ENCODE measurements at regions not wholly inside any gene's neighbourhood (a gene's known extent, or its start where the extent isn't known, plus 50 kb on each side); places are given as distances from the start of the nearest gene placed in this dataset.

- Histone ChIP-seq H3K4me1 (replicated peaks in 1 of 2) (no peaks in the 10 kb centered on the region), H3K4me3 (no peak overlapping the region), H3K27ac (no peak overlapping the region)
- in situ Hi-C loops (cut with MboI; ENCODE audit: low pct_unique_long_range_greater_than_20kb in 2 of 9, low sequenced_read_pairs in 9 of 9, unreplicated experiment in 9 of 9) = no loop called here
- WGBS, 10 experiments = 0 to 72% (median 40%) methylated on average over 1 to 5 of the region's 7 CpGs; no CpG with 5 or more reads in 7 of the 10 experiments
- peak in 1 of 8 experiments; percentile 55 for ATAC-seq (replicated peaks in 6 of 8)
Observed at GRCh38 chr2:120496235-120496634, 150.3 kb downstream of the INHBB start.

DNA sequence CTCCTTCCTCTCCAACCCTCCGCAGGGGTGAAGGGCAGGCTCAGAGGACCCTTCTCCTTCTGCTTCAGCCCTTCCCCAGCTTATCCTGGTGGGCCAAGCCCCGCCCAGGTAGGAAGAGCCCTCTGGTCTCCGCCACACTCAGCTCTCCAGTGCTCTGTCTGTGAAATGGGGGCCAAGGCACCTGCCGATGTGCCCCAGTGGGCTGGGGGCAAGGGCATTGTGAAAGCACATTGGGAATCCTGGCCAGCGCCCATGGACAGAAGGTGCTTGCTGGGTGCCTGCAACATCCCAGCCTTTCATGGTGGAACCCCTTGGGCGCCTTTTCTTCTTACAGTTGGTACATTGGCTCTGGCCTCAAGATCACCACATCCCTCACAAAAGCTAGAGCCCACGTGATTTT lies 150.8 kb downstream of the INHBB start:
- Histone ChIP-seq H3K4me1 (replicated peaks in 1 of 2) (no peaks in the 10 kb centered on the region), H3K27ac (no peak overlapping the region), H3K4me3 (no peak overlapping the region)
- ATAC-seq (replicated peaks in 6 of 8) = no peak
- in situ Hi-C loops (cut with MboI; ENCODE audit: low pct_unique_long_range_greater_than_20kb in 2 of 9, low sequenced_read_pairs in 9 of 9, unreplicated experiment in 9 of 9) = no loop called here
- 100% methylated on average over 1 of the region's 7 CpGs; no CpG with 5 or more reads in 9 of the 10 experiments for WGBS, 10 experiments

DNA sequence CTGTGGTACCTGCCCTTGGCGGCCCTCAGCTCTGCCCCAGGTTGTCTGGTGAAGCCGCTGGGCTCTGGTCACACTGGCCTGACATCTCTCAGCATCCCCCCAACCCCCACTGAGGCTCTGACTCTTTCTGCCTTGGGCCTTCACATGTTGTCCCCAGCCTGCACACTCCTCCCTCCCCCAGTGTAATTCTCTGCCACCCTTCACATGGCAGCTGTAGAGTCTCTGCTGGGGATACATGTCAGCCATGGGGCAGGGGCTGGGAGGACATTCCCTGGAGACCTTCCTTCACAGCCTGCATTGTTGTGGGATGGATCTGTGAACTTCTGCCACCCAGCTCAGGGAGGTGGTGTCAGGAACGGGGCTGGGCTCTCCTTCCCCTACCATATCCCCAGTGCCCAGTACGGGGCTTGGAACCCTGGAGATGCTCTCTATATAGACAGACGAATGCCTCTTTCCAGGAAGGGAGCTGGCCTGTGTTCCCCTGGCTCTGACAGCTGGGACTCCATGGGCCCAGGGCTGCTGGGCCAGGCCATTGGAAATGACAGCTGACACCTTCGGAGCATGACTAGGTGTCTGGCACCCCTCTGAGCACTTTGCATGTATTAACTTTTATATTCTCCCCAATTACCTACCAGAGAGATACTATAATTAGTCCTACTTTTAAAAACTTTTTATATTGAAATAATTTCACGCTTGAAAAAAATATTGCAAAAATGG lies 151.5 kb downstream of the INHBB start:
- 20 to 100% (median 80%) methylated on average over 1 to 3 of the region's 7 CpGs; no CpG with 5 or more reads in 1 of the 10 experiments for WGBS, 10 experiments
- H3K27ac ChIP-seq = no peak overlapping the region
- ATAC-seq (replicated peaks in 6 of 8) = no peak
- in situ Hi-C loops (cut with MboI; ENCODE audit: low pct_unique_long_range_greater_than_20kb in 2 of 9, low sequenced_read_pairs in 9 of 9, unreplicated experiment in 9 of 9) = no loop called here
- H3K4me1 ChIP-seq (replicated peaks in 1 of 2) = no peaks in the 10 kb centered on the region
- H3K4me3 ChIP-seq = no peak overlapping the region

GRCh38 chr2:120498121-120498520 lies 152.2 kb downstream of the INHBB start:
- no peak overlapping the region for H3K4me3 ChIP-seq
- no peak overlapping the region for H3K27ac ChIP-seq
- no peak for ATAC-seq (replicated peaks in 6 of 8)
- 30 to 100% (median 96%) methylated on average over 1 to 2 of the region's 3 CpGs; no CpG with 5 or more reads in 1 of the 10 experiments for WGBS, 10 experiments
- peaks cover 0 to under 1% of the 10 kb centered on the region in 2 donors for H3K4me1 ChIP-seq (replicated peaks in 1 of 2)
- in situ Hi-C loops (cut with MboI; ENCODE audit: low pct_unique_long_range_greater_than_20kb in 2 of 9, low sequenced_read_pairs in 9 of 9, unreplicated experiment in 9 of 9) = no loop called here

- WGBS, 10 experiments = 48 to 71% methylated on average over 3 to 6 of the region's 13 CpGs; no CpG with 5 or more reads in 8 of the 10 experiments
- peak in 1 of 8 experiments; percentile 22 for ATAC-seq (replicated peaks in 6 of 8)
- Histone ChIP-seq H3K4me3 (no peak overlapping the region), H3K4me1 (replicated peaks in 1 of 2) (peaks cover 0 to 7% of the 10 kb centered on the region in 2 donors), H3K27ac (no peak overlapping the region)
- in situ Hi-C loops (cut with MboI; ENCODE audit: low pct_unique_long_range_greater_than_20kb in 2 of 9, low sequenced_read_pairs in 9 of 9, unreplicated experiment in 9 of 9) = no loop called here
Observed at GRCh38 chr2:120498576-120499394, 152.8 kb downstream of the INHBB start.

- in situ Hi-C loops (cut with MboI; ENCODE audit: low pct_unique_long_range_greater_than_20kb in 2 of 9, low sequenced_read_pairs in 9 of 9, unreplicated experiment in 9 of 9) = loop anchor here in 2 of 9 experiments (25.0 kb wide), 1 partner anchor 163 kb away; the partner anchor contains the start of gene INHBB (in 2 of the 2)
- H3K4me3 ChIP-seq = no peak overlapping the region
- no peak overlapping the region for H3K27ac ChIP-seq
- 0 to 100% (median 86%) methylated on average over 1 to 4 of the region's 13 CpGs; no CpG with 5 or more reads in 5 of the 10 experiments for WGBS, 10 experiments
- peaks cover 0 to 7% of the 10 kb centered on the region in 2 donors for H3K4me1 ChIP-seq (replicated peaks in 1 of 2)
- no peak for ATAC-seq (replicated peaks in 6 of 8)
Observed at GRCh38 chr2:120499784-120500495, 154.0 kb downstream of the INHBB start.

GRCh38 chr2:120501591-120501990 lies 155.7 kb downstream of the INHBB start:
- Histone ChIP-seq H3K27ac (no peak overlapping the region), H3K4me3 (no peak overlapping the region), H3K4me1 (replicated peaks in 1 of 2) (peaks cover 0 to 13% of the 10 kb centered on the region in 2 donors)
- in situ Hi-C loops (cut with MboI; ENCODE audit: low pct_unique_long_range_greater_than_20kb in 2 of 9, low sequenced_read_pairs in 9 of 9, unreplicated experiment in 9 of 9) = loop anchor here in 2 of 9 experiments (25.0 kb wide), 1 partner anchor 164 kb away; the partner anchor contains the start of gene INHBB (in 2 of the 2)
- ATAC-seq (replicated peaks in 6 of 8) = no peak
- 20 to 100% (median 73%) methylated on average over 1 to 6 of the region's 8 CpGs; no CpG with 5 or more reads in 4 of the 10 experiments for WGBS, 10 experiments

- H3K4me1 ChIP-seq (replicated peaks in 1 of 2) = peaks cover 0 to 14% of the 10 kb centered on the region in 2 donors
- in situ Hi-C loops (cut with MboI; ENCODE audit: low pct_unique_long_range_greater_than_20kb in 2 of 9, low sequenced_read_pairs in 9 of 9, unreplicated experiment in 9 of 9) = loop anchor here in 2 of 9 experiments (25.0 kb wide), 1 partner anchor 165 kb away; the partner anchor contains the start of gene INHBB (in 2 of the 2)
- no peak overlapping the region for H3K4me3 ChIP-seq
- WGBS, 10 experiments = 37 to 92% (median 85%) methylated on average over 1 to 6 of the region's 6 CpGs; no CpG with 5 or more reads in 4 of the 10 experiments
- ATAC-seq (replicated peaks in 6 of 8) = no peak
- H3K27ac ChIP-seq = no peak overlapping the region
Observed at GRCh38 chr2:120502357-120502756, 156.4 kb downstream of the INHBB start.

DNA sequence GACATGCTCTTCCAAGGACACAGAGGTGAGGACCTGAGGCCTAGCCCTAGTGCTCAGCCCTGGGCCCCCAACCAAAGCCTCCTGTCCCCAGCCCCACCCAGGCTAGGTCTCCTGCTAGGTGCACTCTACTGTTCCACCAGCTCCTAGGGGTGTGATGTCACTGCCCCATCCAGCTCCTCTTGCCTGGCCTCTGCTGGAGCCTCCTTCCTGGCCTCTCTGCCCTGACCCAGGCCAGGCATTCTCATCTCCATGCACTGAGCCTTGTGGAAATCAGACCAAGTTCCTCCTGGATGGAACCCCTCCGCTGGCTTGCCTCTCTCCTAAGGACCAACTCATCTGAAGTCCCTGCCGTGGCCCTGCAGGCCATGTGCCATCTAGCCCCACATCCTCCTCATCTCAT lies 156.8 kb downstream of the INHBB start:
- no peak overlapping the region for H3K4me3 ChIP-seq
- in situ Hi-C loops (cut with MboI; ENCODE audit: low pct_unique_long_range_greater_than_20kb in 2 of 9, low sequenced_read_pairs in 9 of 9, unreplicated experiment in 9 of 9) = loop anchor here in 2 of 9 experiments (25.0 kb wide), 1 partner anchor 165 kb away; the partner anchor contains the start of gene INHBB (in 2 of the 2)
- ATAC-seq (replicated peaks in 6 of 8) = no peak
- peaks cover 0 to 14% of the 10 kb centered on the region in 2 donors for H3K4me1 ChIP-seq (replicated peaks in 1 of 2)
- WGBS, 10 experiments = 57 to 100% (median 86%) methylated on average over 1 of the region's 2 CpGs; no CpG with 5 or more reads in 7 of the 10 experiments
- no peak overlapping the region for H3K27ac ChIP-seq

- Histone ChIP-seq H3K4me3 (no peak overlapping the region), H3K4me1 (replicated peaks in 1 of 2) (peaks cover 0 to 14% of the 10 kb centered on the region in 2 donors), H3K27ac (no peak overlapping the region)
- in situ Hi-C loops (cut with MboI; ENCODE audit: low pct_unique_long_range_greater_than_20kb in 2 of 9, low sequenced_read_pairs in 9 of 9, unreplicated experiment in 9 of 9) = loop anchor here in 2 of 9 experiments (25.0 kb wide), 1 partner anchor 166 kb away; the partner anchor contains the start of gene INHBB (in 2 of the 2)
- 60 to 100% (median 76%) methylated on average over 2 to 7 of the region's 17 CpGs; no CpG with 5 or more reads in 5 of the 10 experiments for WGBS, 10 experiments
- no peak for ATAC-seq (replicated peaks in 6 of 8)
Observed at GRCh38 chr2:120503206-120503792, 157.4 kb downstream of the INHBB start.

GRCh38 chr2:120503793-120504571 lies 158.0 kb downstream of the INHBB start:
- peaks cover 0 to 14% of the 10 kb centered on the region in 2 donors for H3K4me1 ChIP-seq (replicated peaks in 1 of 2)

More at GRCh38 chr2:120503793-120504571, 158.0 kb downstream of the INHBB start:
- ATAC-seq (replicated peaks in 6 of 8) = peak in 7 of 8 experiments; percentile 50 to 93 (median 79)
- Histone ChIP-seq H3K4me3 (no peak overlapping the region), H3K27ac (no peak overlapping the region)
- 21 to 81% (median 64%) methylated on average over 2 to 8 of the region's 23 CpGs; no CpG with 5 or more reads in 4 of the 10 experiments for WGBS, 10 experiments
- in situ Hi-C loops (cut with MboI; ENCODE audit: low pct_unique_long_range_greater_than_20kb in 2 of 9, low sequenced_read_pairs in 9 of 9, unreplicated experiment in 9 of 9) = loop anchor here in 2 of 9 experiments (25.0 kb wide), 1 partner anchor 167 kb away; the partner anchor contains the start of gene INHBB (in 2 of the 2)

Measured in motor neuron (in vitro differentiated cells).